Jurkat, Clone E6-1 (cell line): ENCODE measurements at regions not wholly inside any gene's neighbourhood (a gene's known extent, or its start where the extent isn't known, plus 50 kb on each side); places are given as distances from the start of the nearest gene placed in this dataset.

Source experiments
- DNase-seq: peaks from one replicate; pipeline ENCODE4 v3.0.0-alpha.2; 2011; ENCODE audit warnings: low read depth, low spot score
- H3K4me3 ChIP-seq: 2 replicates; pipeline ENCODE4 v1.5.1; 2011; ENCODE audit warnings: mild to moderate bottlenecking, low read length, control low read depth, moderate library complexity

DNA sequence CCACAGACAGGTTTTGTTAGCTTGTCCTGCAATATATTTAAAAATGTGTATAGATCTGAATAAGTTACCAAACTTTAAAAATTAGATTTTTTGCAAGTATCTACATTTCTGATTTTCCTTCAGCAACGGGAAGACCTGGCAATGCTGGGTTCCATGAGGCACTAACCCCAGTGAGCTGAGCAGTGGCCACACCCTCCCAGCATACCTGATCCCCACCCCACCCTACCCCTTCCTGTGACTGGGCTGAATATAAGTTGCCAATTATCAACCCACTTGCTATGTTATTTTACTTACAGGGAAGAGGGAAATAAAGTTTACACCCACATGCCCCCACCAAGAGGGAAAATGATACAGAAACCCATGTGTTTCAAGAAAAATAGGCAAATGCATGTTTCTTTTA is 70.3 kb upstream of the RALGAPA2 start:
- no peak overlapping the region for H3K4me3 ChIP-seq
- DNase-seq: no peak

DNA sequence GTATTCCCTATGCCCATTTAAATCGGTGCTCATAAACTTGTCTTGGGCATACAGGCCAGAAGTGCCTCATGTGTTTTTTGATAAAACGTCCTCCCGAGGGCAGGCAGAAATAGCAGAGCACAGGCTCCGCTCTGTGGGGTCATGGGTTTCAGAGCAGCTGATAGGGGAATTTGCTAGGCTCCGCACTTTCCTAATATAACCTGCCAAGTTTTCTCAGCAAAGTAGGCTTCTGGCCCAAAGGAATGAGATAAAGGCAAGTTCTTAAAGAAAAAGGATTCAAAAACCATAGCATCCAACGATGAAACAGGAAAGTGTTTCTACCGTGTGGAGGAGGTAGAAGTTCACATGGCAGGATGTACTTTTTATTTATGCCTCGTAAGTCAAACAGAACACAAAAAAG is 69.8 kb upstream of the RALGAPA2 start:
- no peak for DNase-seq
- no peak overlapping the region for H3K4me3 ChIP-seq

DNA sequence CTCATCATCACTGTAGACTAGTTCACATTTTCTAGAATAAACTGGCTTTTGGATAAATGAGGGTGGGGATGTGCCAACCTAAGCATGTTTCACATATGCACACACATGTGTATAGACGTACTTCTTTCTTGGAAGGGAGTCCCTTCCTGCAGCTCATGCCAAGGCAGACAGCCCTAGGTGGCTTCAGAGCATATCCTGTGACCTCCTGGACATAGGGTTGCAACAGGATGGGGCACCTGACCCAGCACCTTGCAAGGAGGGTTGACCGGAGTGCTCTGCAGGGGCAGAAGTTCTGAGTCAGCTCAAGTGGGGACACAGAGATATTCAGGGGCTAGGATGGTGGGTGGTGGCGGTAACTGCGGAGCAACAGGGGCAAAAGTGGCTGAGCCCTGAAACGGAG is 68.6 kb upstream of the RALGAPA2 start:
- no peak overlapping the region for H3K4me3 ChIP-seq
- no peak for DNase-seq

DNA sequence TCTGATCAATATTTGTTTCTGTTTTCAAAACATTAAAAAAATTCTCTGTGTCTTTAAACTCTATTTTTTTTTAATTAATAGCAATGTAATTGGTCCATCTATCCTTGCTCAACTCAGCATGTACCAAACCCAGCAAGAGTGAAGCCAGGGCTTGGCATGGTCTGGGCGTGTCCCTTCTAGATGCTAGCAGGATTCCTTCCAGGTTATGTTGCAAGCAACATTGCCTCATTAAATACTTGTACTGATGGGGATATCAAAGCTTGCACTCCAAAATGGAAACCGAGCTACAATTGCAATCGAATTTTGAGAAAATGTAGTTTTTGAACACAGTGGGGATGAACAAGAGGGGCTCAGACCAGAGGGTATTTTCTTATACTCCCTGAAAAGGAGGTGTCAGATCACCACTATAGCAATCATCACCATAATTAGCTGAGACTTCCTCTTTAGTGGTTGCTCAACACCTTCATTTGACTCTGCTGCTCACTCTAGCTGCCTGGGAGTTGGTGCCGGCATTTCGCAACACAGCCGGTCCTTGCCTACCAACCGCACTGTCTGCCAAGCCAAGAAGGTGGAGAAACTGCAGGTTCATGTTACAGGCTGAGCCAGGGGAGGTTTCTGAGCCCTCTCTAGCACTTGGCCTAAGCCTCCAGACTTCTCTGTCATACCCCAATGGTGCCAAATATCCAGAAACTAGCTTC is 67.8 kb upstream of the RALGAPA2 start:
- H3K4me3 ChIP-seq: no peak overlapping the region
- DNase-seq: peak; percentile 64

DNA sequence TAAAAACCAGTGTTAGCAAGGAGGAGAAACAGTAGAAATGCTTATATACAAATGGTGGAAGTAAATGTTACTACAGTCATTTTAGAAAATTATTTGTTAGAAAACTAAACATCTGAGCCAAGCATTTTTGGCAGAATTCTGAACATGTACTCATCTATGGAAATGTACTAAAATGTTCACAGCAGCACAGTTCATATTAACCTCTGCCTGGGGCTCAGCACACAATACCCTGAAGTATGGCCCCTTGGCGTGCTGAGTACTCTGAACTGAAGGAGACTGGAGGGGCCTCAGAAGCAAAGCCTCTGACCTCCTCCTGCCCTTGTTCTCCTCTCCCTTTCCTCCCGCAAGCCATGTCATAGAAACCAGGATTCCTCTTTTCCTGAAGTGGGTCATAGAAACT is 66.2 kb upstream of the RALGAPA2 start:
- H3K4me3 ChIP-seq: no peak overlapping the region
- no peak for DNase-seq

DNA sequence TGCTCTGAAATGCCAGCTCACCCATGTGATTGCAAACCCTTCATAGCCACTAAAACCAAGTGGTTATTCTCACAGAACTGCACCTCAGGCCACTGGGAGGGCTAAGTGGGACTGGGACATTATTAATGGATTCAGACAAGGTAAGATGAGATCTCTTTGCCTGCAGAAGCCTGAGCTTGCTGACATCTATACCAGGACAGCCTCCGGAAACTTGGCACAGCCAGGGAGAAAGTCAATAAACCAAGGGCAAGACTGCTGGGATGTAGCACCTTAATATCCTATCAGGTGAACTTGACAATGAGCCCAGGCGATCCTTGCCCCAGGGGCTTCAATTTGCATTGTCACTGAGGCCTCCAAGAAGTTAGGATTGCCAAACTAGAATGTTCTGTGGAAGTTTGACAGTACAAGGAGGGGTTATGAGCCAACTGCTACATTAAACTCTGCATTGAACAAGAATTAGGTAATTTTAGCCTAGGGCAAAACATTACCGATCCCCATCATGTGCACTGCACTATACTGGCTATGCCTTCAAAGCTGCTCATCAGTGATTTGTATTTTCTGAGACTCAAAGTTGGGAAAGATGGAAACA is 60.1 kb upstream of the RALGAPA2 start:
- H3K4me3 ChIP-seq: no peak overlapping the region
- DNase-seq: no peak

DNA sequence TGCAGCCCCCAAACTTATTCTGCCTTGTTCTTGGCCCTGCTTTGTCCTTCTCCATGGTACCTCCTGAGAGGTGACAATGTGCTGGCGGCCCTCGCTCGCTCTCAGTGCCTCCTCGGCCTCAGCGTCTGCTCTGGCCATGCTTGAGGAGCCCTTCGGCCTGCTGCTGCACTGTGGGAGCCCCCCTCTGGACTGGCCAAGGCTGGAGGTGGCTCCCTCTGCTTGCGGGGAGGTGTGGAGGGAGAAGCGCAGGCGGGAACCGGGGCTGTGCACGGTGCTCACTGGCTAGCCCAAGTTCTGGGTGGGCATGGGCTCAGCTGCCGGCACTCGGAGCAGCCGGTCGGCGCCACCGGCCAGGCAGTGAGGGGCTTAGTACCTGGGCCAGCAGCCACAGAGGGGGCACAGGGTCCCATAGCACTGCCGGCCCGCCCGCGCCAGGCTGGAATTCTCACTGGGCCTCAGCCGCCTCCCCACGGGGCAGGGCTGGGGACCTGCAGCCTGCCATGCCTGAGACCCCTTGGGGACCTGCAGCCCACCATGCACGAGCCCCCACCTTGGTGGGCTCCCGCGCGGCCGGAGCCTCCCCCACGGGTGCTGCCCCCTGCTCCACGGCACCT is 55.9 kb upstream of the RALGAPA2 start:
- no peak for DNase-seq

DNA sequence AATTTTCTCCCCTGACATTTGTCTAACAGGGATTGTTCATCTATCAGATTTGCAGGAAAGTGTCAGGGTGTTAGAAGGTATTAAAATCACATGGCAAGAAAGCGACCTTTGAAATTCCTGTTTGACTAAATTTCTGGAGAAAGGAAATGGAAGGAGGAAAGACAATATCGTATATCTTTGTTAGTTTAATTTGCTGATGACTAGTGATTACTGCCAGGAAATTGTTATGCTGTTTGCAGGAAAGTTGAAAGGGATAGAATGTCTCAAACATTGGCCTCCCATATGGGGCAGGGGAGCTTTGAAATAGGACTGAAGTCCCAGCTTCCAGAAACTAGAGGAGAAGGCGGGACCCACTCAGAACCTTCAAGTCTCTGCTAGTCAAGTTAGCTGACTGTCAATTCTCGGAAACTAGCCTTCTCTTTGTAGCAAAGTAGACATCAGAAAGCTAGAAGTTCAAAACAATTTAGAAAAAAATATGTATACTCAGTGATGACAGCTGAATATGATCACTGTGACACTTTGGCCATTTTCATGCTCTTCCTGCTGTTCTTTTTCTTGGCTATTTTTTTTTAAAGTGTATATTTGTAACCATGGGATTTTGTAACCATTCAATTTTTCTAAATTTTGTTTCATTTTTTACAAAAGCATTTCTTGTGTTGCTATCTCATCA is 53.4 kb upstream of the RALGAPA2 start:
- no peak for DNase-seq

More for the DNA sequence above, 55.9 kb upstream of the RALGAPA2 start:
- no peak overlapping the region for H3K4me3 ChIP-seq

DNA sequence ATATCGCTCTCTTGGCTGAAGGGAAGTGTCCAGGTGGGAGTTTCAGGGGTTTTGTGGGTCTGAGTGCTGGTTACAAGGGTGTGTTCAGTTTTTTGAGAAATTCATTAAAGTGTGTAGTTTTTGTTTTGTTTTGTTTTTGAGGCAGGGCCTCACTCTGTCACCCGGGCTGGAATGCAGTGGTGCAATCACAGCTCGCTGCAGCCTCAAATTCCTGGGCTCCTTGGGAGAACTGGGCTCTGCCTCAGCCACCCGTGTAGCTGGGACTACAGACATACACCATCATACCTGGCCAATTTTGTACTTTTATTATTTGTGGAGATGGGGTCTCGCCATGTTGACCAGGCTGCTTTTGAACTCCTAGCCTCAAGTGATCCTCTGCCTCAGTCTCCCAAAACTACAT is 51.2 kb upstream of the RALGAPA2 start:
- no peak for DNase-seq
- H3K4me3 ChIP-seq: no peak overlapping the region

More for the DNA sequence above, 53.4 kb upstream of the RALGAPA2 start:
- H3K4me3 ChIP-seq: no peak overlapping the region
